Stimulated activated memory B cell treated with anti-CD40 and anti-IgM and Interleukin-4, amounts not matched to agents 10 μg/mL and 1 μg/mL and 100 μg/mL, for 72 hours (primary cell): ENCODE measurements at regions not wholly inside any gene's neighbourhood (a gene's known extent, or its start where the extent isn't known, plus 50 kb on each side); places are given as distances from the start of the nearest gene placed in this dataset.

ENCODE experiments used
- ATAC-seq: fragments of 150-1000 bp; cut with Tn5 transposase; 2 replicates; pipeline ENCODE4 v1.10.0; 2021
- H3K27ac Mint-ChIP-seq: one replicate; pipeline ENCODE4 v1.8.0; 2022; ENCODE audit warnings: mild to moderate bottlenecking, mixed read lengths
- H3K27me3 Mint-ChIP-seq: one replicate; pipeline ENCODE4 v1.8.0; 2022; ENCODE audit warnings: mixed read lengths
- H3K36me3 Mint-ChIP-seq: one replicate; pipeline ENCODE4 v1.8.0; 2022; ENCODE audit warnings: mixed read lengths
- H3K4me1 Mint-ChIP-seq: one replicate; pipeline ENCODE4 v1.8.0; 2022; ENCODE audit warnings: mixed read lengths
- H3K4me3 Mint-ChIP-seq: one replicate; pipeline ENCODE4 v1.8.0; 2022; ENCODE audit warnings: mild to moderate bottlenecking, moderate library complexity, mixed read lengths
- H3K9me3 Mint-ChIP-seq: one replicate; pipeline ENCODE4 v1.8.0; 2022; ENCODE audit warnings: mixed read lengths

DNA sequence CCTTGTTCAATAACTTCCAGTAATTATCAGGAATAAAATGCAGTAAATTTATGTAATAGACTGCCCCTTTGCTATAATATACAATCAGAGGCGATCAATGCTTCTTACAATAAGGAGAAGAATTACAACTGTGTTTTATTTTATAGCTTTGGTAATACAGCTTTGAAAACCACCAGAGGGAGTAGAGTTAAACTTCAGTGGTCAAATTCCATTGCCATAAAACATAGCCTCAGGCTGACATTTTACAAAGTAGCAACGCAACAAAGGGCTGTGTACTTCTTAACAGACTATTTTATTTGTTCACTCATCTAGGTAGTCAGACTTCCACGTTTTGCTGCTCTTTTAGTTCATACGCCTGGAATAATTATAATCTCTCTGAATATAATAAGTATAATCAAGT lies 58.5 kb downstream of the TEX13C start:
- Mint-ChIP-seq H3K27ac (no peak overlapping the region), H3K4me3 (no peak overlapping the region), H3K36me3 (no peaks in the 10 kb centered on the region), H3K9me3 (no peaks in the 10 kb centered on the region), H3K27me3 (no peaks in the 10 kb centered on the region), H3K4me1 (no peaks in the 10 kb centered on the region)
- ATAC-seq = no peak

DNA sequence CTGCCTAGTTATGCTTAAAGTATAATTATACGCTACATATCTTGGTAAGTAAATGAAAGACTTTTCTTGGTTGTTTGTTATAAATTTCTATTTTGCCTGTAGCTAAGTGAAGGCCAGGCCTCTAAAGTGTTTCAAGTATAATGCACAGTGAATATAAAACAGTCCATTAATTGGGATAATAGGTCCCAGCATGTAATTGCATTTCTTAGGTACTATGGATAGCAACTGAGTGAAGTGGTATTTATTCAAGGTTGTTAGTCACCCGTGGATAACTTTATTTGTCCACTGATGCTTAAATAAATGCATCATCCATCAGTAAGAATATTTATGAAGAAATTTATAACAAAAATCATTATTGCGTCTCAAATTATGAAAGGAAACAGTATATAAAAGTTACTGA lies 59.1 kb downstream of the TEX13C start:
- ATAC-seq = no peak
- H3K9me3 Mint-ChIP-seq = no peaks in the 10 kb centered on the region
- no peak overlapping the region for H3K4me3 Mint-ChIP-seq
- H3K27me3 Mint-ChIP-seq = no peaks in the 10 kb centered on the region
- H3K4me1 Mint-ChIP-seq = no peaks in the 10 kb centered on the region
- H3K36me3 Mint-ChIP-seq = no peaks in the 10 kb centered on the region
- H3K27ac Mint-ChIP-seq = no peak overlapping the region

DNA sequence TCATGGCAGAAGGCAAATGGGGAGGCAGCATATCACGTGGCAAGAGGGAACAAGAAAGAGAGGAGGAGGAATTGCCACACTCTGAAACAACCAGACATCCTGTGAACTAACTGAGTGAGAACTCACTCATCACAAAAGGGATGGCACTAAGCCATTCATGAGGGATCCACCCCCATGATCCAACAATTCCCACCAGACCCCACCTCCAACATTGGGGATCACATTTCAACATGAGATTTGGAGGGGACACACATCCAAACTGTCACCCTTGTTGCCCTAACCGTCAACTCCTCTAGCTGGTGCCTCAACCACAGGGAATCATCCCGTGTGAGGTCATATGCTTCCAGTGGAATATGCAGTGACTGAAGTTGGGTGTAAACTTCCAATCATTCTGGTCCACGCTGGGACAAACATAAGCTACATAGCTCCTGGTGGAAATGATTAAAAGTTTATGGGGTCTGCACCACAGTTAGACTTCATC lies 62.5 kb downstream of the TEX13C start:
- H3K27ac Mint-ChIP-seq = no peak overlapping the region
- ATAC-seq = no peak
- no peaks in the 10 kb centered on the region for H3K27me3 Mint-ChIP-seq
- no peaks in the 10 kb centered on the region for H3K36me3 Mint-ChIP-seq
- no peaks in the 10 kb centered on the region for H3K9me3 Mint-ChIP-seq
- no peak overlapping the region for H3K4me3 Mint-ChIP-seq
- no peaks in the 10 kb centered on the region for H3K4me1 Mint-ChIP-seq

DNA sequence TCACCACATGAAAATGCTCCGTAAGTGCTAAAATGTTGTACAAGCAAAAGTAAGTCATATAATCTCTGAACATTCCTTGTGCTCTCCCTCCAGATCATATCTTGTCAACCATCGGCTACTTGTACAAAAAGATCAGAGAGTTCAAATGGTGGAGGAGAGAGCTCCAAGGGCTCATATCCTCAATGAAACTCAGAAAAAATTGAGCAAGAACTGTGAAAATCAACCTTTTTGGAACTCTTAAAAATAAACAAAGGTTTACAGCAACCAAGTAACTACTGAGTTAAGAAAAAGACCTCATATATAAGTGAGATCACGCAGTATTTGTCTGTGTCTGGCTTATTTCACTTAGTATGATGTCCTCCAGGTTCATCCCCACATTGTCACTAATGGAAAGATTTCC lies 63.2 kb downstream of the TEX13C start:
- Mint-ChIP-seq H3K36me3 (no peaks in the 10 kb centered on the region), H3K4me3 (no peak overlapping the region), H3K4me1 (no peaks in the 10 kb centered on the region), H3K27me3 (no peaks in the 10 kb centered on the region), H3K9me3 (no peaks in the 10 kb centered on the region), H3K27ac (no peak overlapping the region)
- no peak for ATAC-seq

DNA sequence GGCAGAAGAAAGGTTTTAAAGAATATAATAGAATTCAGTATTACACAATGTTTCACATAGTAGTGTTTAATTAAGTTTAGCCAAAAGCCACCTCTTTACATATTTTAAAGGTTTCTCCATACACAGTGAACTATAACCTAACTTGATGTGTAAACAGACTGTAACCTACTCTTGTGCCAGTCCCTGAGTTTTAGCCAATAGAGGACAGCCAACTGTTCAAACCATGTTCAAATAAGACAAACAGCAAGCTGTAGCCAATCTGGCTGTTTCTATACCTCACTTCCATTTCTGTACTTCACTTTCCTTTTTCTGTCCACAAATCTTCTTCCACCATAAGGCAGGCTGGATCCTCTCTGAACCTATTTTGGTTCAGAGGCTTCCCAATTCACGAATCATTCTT lies 65.2 kb downstream of the TEX13C start:
- Mint-ChIP-seq H3K4me1 (no peaks in the 10 kb centered on the region), H3K27ac (no peak overlapping the region), H3K27me3 (no peaks in the 10 kb centered on the region), H3K9me3 (no peaks in the 10 kb centered on the region), H3K4me3 (no peak overlapping the region), H3K36me3 (no peaks in the 10 kb centered on the region)
- no peak for ATAC-seq

DNA sequence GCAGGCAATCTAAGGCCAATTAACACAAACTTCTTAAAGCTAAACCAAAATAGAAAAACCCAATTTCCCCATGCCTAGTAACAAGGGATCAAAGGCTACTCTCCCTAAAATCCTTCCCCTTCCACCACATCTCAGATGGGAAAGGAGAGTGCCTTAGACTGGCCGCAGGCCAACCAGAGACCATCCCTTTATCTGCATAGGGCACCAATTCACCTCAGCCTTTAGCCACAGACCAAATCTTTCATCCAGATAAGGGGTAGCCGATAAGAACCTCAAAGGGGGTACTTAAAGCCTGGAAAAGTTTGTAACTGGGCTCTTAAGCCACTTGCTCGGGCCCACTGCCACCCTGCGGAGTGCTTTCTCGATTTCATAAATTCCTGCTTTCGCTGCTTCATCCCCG lies 68.3 kb downstream of the TEX13C start:
- no peaks in the 10 kb centered on the region for H3K27me3 Mint-ChIP-seq
- no peak overlapping the region for H3K4me3 Mint-ChIP-seq
- no peaks in the 10 kb centered on the region for H3K36me3 Mint-ChIP-seq
- no peaks in the 10 kb centered on the region for H3K4me1 Mint-ChIP-seq
- no peak overlapping the region for H3K27ac Mint-ChIP-seq
- H3K9me3 Mint-ChIP-seq = no peaks in the 10 kb centered on the region
- ATAC-seq = no peak

DNA sequence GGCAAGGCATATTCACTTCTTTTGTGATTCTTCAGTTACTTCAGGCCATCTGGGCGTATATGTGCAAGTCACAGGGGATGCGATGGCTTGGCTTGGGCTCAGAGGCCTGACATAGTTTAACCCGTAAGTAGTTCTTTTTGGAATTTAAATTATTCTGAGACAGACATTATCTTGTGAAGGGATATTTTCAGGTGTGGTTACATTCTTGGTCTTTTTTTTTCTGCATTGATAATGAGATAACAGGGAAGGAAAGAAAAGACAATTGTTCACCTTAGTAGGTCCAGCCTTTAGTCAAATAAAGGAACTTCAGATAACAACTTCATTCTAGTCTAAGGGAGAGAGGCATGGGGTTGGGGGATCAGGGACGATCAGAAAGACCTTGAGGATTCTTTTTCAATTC lies 74.8 kb downstream of the TEX13C start:
- no peak overlapping the region for H3K4me3 Mint-ChIP-seq
- H3K9me3 Mint-ChIP-seq = no peaks in the 10 kb centered on the region
- no peaks in the 10 kb centered on the region for H3K27me3 Mint-ChIP-seq
- H3K27ac Mint-ChIP-seq = no peak overlapping the region
- no peak for ATAC-seq
- no peaks in the 10 kb centered on the region for H3K36me3 Mint-ChIP-seq
- H3K4me1 Mint-ChIP-seq = no peaks in the 10 kb centered on the region

DNA sequence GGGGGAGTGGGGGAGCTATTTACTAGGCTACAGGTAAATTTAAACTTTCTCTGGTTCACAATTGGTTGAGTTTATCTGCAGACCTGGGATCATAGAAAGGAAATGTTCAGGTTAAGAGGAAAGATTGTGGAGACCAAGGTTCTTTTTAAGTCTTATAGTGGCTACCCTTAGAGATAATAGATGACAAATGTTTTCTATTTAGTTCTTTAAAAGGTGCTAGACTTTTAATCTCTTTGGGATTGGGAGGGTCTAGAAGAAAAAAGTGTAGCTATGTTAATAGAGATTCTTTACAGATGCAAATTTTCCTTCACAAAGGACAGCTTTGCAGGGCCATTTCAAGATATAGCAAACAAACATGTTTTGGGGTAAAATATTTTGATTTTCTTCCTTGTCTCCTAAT lies 76.0 kb downstream of the TEX13C start:
- no peaks in the 10 kb centered on the region for H3K27me3 Mint-ChIP-seq
- H3K9me3 Mint-ChIP-seq = no peaks in the 10 kb centered on the region
- ATAC-seq = no peak
- H3K27ac Mint-ChIP-seq = no peak overlapping the region
- no peaks in the 10 kb centered on the region for H3K36me3 Mint-ChIP-seq
- H3K4me1 Mint-ChIP-seq = no peaks in the 10 kb centered on the region
- no peak overlapping the region for H3K4me3 Mint-ChIP-seq

DNA sequence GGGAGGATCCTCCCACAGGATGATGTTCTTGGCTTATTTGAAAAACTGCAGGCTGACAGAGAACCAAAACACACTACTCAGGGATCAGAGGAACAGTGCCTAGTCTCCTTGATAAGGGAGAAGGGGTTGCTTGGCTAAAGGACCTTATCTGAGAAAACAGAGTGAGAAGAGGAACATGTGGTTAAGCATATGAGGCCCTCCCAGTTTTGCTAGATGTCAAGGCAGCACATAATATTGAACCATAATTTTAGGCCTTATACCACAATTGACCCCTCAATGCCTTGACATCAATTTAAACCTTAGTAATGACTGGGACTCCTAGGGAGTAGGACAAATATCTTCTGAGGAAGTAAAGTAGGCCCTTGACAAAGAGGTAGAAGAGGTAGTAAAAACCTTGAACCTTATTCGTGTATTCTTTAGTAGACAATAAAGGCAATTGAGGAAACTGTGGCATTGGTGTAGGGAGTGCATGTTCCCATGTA lies 79.3 kb downstream of the TEX13C start:
- Mint-ChIP-seq H3K36me3 (no peaks in the 10 kb centered on the region), H3K4me1 (no peaks in the 10 kb centered on the region), H3K4me3 (no peak overlapping the region), H3K27ac (no peak overlapping the region), H3K9me3 (no peaks in the 10 kb centered on the region), H3K27me3 (no peaks in the 10 kb centered on the region)
- ATAC-seq = no peak

DNA sequence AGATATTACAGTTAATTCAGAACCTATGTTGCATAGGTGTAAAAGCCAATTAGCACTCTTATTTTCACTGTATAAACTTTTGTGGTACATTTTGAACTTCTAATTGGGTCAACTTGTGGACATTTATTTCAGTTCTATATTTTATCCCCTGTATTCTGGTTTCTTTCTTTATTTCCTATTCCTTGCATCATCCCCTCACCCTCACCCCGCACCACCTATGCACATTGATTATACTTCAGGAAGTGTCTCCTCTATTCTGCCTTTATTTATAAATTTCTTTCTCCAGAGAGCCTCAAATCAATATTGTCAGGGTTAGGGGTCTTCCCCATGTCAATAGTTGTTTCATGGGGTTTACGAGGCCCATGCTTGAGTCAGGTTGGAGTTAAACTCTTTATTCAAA lies 83.1 kb downstream of the TEX13C start:
- no peaks in the 10 kb centered on the region for H3K27me3 Mint-ChIP-seq
- H3K4me1 Mint-ChIP-seq = no peaks in the 10 kb centered on the region
- H3K4me3 Mint-ChIP-seq = no peak overlapping the region
- no peak for ATAC-seq
- peaks cover 4% of the 10 kb centered on the region for H3K9me3 Mint-ChIP-seq
- no peaks in the 10 kb centered on the region for H3K36me3 Mint-ChIP-seq
- H3K27ac Mint-ChIP-seq = no peak overlapping the region

DNA sequence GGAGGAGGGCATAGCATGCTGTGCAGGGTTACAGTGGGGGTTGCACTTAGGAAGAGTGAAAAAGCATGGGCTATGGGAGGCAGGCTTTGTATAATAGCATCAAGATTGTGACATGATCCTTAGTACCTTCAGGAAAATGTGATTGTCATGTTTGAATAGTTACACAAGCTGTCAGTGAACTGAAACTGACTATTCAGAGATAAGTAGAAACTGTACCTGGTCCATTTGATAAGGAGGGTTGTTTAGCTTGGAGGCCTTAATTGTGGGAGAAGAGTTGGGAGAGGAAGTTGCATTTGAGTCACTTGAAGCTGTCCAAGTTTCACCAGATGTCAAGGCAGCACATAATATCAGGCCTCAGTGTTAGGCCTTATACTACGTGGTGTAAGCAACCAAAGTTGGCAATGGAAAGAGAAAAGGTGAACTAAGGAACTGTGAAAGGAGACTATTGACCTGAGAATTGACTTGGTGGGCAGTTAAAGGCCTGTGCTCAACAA lies 85.0 kb downstream of the TEX13C start:
- Mint-ChIP-seq H3K36me3 (no peaks in the 10 kb centered on the region), H3K4me3 (no peak overlapping the region), H3K27ac (no peak overlapping the region)

DNA sequence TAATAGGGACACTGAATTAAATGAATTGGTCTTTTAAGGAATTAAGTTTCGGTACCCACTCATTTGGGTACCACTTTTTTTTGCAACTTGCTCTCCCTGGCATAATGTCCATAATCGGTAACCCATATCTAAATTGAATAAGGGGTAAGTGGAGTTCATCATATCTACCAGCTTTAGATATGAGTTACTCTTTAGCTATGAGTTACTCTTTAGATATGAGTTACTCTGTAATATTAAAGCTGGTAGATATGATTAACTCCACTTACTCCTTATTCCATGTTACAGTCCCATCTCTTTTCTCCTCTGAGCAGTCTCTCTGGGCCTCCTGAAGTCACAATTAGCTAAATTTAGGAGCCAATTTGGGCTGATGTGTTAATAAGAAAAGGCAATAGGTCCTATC lies 85.7 kb downstream of the TEX13C start:
- ATAC-seq = no peak
- peaks cover 4% of the 10 kb centered on the region for H3K9me3 Mint-ChIP-seq
- no peaks in the 10 kb centered on the region for H3K36me3 Mint-ChIP-seq
- no peaks in the 10 kb centered on the region for H3K27me3 Mint-ChIP-seq
- H3K27ac Mint-ChIP-seq = no peak overlapping the region
- H3K4me1 Mint-ChIP-seq = no peaks in the 10 kb centered on the region
- no peak overlapping the region for H3K4me3 Mint-ChIP-seq

More for the DNA sequence above, 85.0 kb downstream of the TEX13C start:
- ATAC-seq = no peak
- Mint-ChIP-seq H3K9me3 (peaks cover 4% of the 10 kb centered on the region), H3K27me3 (no peaks in the 10 kb centered on the region), H3K4me1 (no peaks in the 10 kb centered on the region)

DNA sequence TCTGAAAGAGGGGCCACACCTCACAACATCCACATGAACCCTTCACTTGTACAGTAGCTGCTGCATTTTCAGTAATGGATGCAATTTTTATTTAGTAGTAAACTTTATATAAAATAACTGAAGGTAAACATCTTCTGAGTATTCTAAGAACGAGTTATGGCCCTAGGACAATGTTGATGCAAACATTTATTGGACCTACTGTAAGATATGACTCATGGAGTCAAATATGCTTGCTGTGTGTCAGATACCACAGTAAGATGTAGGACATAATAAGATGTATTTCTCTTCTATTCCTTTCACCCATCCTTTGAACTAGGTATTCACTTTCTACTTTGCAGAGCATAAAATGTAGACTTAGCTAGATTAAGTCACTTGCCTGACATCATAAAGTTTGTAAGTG lies 87.6 kb downstream of the TEX13C start:
- H3K27me3 Mint-ChIP-seq = no peaks in the 10 kb centered on the region
- ATAC-seq = no peak
- H3K36me3 Mint-ChIP-seq = no peaks in the 10 kb centered on the region
- peaks cover 4% of the 10 kb centered on the region for H3K9me3 Mint-ChIP-seq
- H3K4me3 Mint-ChIP-seq = no peak overlapping the region
- no peak overlapping the region for H3K27ac Mint-ChIP-seq
- no peaks in the 10 kb centered on the region for H3K4me1 Mint-ChIP-seq

DNA sequence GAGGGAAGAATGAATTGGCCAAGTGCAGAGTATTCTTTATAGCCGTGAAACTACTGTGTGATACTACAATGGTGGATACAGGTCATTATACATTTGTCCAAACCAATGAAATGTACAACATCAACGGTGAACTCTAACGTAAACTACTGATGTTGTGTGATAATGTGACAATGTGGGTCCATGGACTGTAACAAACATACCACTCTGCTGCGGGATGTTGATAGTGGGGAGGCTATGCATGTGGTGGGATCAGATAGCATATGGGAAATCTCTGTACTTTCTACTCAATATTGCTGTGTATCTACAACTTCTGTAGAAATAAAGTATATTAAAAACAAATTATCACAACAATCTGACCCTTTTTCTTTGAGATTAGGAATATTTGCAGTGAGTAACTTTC lies 101.1 kb downstream of the TEX13C start:
- Mint-ChIP-seq H3K27me3 (no peaks in the 10 kb centered on the region), H3K36me3 (no peaks in the 10 kb centered on the region), H3K27ac (no peak overlapping the region), H3K9me3 (no peaks in the 10 kb centered on the region), H3K4me3 (no peak overlapping the region), H3K4me1 (no peaks in the 10 kb centered on the region)
- ATAC-seq = no peak

DNA sequence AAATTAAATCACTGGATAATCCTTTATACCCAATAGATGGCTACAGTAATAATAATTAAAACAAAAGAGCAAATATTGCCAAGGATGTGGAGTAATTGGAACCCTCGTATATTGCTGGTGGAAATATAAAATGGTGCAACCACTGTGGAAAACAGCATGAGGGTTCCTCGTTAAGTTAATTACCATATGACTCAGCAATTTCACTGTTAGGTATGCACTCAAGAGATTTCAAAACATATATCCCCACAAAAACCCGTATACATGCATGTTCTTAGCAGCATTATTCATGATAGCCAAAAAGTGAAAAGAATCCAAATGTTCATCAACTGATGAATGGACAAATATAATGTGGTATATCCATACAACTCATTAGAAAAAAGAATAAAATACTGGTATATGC lies 103.3 kb downstream of the TEX13C start:
- no peak overlapping the region for H3K4me3 Mint-ChIP-seq
- H3K4me1 Mint-ChIP-seq = no peaks in the 10 kb centered on the region
- no peaks in the 10 kb centered on the region for H3K9me3 Mint-ChIP-seq
- no peaks in the 10 kb centered on the region for H3K27me3 Mint-ChIP-seq
- no peaks in the 10 kb centered on the region for H3K36me3 Mint-ChIP-seq
- H3K27ac Mint-ChIP-seq = no peak overlapping the region
- no peak for ATAC-seq

DNA sequence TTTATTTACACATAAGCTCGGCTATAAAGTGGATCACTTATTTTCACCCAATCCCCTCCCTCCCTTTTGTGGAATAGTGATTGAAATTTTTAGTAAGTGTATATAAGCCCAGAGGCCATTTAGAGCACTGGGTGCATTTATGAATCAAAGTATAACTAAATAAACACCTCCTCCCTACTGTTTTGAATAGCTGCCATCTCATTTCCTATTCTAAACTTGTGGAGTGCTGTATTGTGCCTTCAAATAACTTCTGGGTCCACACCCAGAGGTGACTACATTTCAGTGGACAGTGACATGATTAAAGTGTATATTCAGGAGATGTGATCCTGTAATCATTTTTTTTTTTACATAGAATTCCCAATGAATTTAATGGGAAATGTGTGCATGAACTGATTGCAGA lies 104.9 kb downstream of the TEX13C start:
- Mint-ChIP-seq H3K36me3 (no peaks in the 10 kb centered on the region), H3K4me3 (no peak overlapping the region), H3K27me3 (no peaks in the 10 kb centered on the region), H3K27ac (no peak overlapping the region), H3K4me1 (no peaks in the 10 kb centered on the region), H3K9me3 (no peaks in the 10 kb centered on the region)
- ATAC-seq = no peak

DNA sequence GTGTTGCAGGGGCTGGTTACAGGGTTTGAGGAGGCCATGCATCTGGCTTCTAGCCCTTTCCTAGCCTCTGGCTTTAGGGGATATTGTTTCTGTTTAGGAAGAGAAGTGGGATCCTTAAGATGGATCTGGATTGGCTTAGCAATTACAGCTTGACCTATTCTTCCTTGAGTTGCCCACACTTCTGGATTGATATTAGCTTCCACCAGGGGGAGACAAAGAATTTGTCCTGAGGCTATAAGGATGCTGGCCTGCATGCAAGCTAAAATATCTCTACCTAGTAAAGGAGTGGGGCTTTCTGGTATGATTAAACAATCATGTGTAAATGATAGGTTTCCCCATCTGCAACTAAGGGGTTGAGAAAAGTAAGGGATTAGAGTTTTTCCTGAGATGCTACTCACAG lies 117.2 kb downstream of the TEX13C start:
- Mint-ChIP-seq H3K27me3 (no peaks in the 10 kb centered on the region), H3K27ac (no peak overlapping the region), H3K4me3 (no peak overlapping the region), H3K36me3 (no peaks in the 10 kb centered on the region), H3K9me3 (no peaks in the 10 kb centered on the region), H3K4me1 (no peaks in the 10 kb centered on the region)
- no peak for ATAC-seq
